GM08714 (cell line): ENCODE measurements at regions not wholly inside any gene's neighbourhood (a gene's known extent, or its start where the extent isn't known, plus 50 kb on each side); places are given as distances from the start of the nearest gene placed in this dataset.
"Not testable (repeated sequence)": the region's sequence is repeated elsewhere in the genome, so short reads cannot be mapped to it uniquely, and the experiment has no call there.

Experiments
- H3K4me3 ChIP-seq: fragments of 200-500 bp; sonication (Bioruptor generic); 2 replicates; pipeline ENCODE4 v1.5.1; 2014; ENCODE audit warnings: mild to moderate bottlenecking, low read length, inconsistent platforms
- ZNF274 ChIP-seq: IDR thresholded peaks from 2 replicates; pipeline ENCODE4 v1.6.1; 2012; ENCODE audit warnings: mild to moderate bottlenecking, low read depth, low read length

DNA sequence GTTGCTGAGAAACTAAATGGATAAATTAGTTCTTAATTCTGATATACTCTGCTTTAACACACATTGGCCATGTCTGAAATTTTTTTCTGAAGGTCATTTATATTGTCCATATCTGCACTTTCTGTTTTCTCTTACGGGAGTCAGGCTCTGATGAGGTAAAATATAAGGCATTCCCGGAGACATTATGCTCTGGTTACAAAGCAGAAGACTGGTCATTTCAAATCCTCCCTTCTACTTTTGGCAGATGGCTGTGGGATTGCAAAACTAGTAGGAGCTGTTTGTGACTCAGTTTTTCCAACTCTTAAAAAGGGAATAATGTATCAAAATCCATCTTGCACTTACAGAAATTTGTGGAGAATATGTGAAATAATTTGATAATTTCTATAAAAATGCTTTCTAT lies 92.2 kb upstream of the CPHXL start:
- TF ChIP-seq ZNF274 = no peak
- H3K4me3 ChIP-seq = no peak overlapping the region

DNA sequence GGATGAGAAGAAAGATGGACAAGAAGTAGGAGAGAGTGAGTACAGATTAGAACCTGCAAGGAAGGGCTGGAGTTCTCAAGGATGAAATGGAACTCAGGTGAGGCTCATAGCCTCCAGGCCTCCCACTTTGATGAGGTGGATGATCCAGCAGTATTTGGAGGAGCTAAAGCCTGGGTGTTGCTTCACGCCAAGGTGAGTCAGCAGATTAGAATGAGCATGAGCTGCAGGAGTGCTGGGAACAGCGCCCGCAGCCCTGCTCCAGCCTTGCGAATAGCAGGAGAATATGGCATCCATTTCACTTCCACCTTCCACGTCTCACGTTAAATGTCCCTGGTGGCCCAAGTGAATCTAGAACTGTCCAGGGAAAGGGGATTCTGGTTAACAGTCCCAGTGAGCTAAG lies 94.4 kb upstream of the CPHXL start:
- TF ChIP-seq ZNF274 = no peak
- H3K4me3 ChIP-seq = no peak overlapping the region

- H3K4me3 ChIP-seq = no peak overlapping the region
- TF ChIP-seq ZNF274 = no peak
Measured at GRCh38 chr16:75821117-75821516, 94.8 kb upstream of the CPHXL start.

DNA sequence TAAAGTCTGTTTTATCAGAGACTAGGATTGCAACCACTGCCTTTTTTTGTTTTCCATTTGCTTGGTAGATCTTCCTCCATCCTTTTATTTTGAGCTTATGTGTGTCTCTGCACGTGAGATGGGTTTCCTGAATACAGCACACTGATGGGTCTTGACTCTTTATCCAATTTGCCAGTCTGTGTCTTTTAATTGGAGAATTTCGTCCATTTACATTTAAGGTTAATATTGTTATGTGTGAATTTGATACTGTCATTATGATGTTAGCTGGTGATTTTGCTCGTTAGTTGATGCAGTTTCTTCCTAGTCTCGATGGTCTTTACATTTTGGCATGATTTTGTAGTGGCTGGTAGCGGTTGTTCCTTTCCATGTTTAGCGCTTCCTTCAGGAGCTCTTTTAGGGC lies 99.5 kb upstream of the CPHXL start:
- not testable (repeated sequence) for H3K4me3 ChIP-seq

DNA sequence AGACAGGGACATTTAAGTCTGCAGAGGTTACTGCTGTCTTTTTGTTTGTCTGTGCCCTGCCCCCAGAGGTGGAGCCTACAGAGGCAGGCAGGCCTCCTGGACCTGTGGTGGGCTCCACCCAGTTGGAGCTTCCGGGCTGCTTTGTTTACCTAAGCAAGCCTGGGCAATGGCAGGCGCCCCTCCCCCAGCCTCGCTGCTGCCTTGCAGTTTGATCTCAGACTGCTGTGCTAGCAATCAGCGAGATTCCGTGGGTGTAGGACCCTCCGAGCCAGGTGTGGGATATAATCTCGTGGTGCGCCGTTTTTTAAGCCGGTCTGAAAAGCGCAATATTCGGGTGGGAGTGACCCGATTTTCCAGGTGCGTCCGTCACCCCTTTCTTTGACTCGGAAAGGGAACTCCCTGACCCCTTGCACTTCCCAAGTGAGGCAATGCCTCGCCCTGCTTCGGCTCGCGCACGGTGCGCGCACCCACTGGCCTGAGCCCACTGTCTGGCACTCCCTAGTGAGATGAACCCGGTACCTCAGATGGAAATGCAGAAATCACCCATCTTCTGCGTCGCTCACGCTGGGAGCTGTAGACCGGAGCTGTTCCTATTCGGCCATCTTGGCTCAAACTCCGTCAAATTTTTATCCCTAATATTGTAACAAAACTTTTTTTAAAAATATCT lies 101.2 kb upstream of the CPHXL start:
- H3K4me3 ChIP-seq = not testable (repeated sequence)

DNA sequence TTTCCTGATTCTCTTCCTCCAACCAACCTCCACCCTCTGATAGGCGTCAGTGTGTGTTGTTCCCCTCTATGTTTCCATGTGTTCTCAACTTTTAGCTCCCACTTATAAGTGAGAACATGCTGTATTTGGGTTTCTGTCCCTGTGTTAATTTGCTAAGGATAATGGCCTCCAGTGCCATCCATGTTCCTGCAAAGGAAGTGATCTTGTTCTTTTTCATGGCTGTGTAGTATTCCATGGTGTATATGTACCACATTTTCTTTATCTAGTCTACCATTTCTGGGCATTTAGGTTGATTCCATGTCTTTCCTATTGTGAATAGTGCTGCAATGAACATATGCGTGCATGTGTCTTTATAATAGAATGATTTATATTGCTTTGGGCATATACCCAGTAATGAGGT lies 107.1 kb upstream of the CPHXL start:
- not testable (repeated sequence) for H3K4me3 ChIP-seq

GRCh38 chr16:75836347-75837010 lies 110.2 kb upstream of the CPHXL start:
- no peak overlapping the region for H3K4me3 ChIP-seq
- TF ChIP-seq ZNF274 = no peak

DNA sequence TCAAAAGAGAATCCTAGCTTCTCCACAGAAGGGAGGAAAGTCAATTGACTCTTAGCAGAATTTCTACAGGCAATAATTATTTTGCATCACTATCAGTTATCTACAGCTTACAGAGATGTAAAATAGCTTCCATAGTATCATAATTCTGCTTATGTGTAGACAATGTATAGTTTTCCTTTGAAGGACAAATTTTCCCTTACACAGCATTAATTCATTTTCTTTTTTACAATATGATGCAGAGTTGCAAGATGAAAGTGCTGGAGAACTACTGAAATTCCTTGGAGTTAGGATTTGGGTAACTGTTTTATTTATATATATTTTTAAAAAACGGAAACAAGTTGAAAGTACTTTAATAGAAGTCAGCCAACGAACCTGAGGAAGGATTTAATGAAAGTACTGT lies 111.0 kb upstream of the CPHXL start:
- no peak overlapping the region for H3K4me3 ChIP-seq
- TF ChIP-seq ZNF274 = no peak

DNA sequence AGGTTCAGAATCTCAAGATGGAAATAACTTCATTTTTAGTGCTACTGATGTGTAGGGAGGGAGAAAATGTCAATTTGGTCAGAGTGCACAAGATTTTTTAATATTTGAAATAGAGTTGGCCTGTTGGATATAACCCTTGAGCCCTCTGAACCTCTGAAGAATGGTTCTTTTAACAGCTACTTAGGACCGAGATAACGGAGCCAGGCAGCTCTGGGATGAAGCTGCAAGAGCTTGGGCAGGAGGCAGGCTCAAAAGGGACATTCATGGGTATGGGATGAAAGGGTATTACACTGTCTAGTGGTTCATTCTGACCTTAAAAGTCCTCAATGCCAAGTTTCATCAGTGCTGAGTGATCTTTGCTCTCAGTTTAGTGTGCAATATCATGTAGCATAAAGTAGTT lies 111.4 kb upstream of the CPHXL start:
- TF ChIP-seq ZNF274 = no peak
- H3K4me3 ChIP-seq = no peak overlapping the region

DNA sequence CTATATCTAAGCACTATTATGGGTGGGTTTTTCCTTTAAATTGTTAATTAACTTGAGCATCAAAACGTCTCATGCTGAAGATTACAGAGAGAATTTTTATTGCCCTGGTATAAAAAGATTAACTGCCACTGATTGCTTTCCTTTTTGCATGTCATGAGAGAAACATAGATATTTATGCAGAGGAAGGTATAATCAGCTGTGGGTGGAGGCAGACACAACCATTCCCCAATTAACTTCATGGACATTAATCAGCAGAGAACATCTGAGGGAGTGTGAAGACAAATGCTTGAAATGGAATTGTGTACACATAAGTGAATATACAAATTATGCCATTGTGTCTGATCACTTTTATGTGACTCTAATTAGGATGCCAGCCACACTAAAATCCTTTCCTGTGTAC lies 115.2 kb upstream of the CPHXL start:
- no peak for TF ChIP-seq ZNF274
- no peak overlapping the region for H3K4me3 ChIP-seq

- no peak for TF ChIP-seq ZNF274
- no peak overlapping the region for H3K4me3 ChIP-seq
Measured at GRCh38 chr16:75847172-75847571, 120.9 kb upstream of the CPHXL start.

DNA sequence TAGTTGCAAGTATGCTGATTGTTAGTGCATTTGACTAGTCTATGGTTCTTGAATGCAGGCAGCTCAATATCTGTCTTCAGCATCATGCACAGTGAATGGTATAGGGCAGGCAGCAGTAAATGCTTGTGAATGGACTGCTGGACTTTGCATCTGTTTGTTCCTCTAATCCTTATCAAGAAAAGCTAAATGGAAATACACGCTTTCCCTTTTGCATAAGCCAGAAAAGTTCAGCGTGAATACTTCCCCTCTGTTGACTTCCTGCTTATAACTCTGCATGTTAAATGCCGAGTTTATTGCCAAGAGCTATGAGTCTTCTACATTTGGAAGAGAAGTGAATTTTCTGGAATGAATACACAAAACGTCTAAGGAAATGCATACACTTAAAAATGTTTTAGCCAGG lies 127.9 kb upstream of the CPHXL start:
- TF ChIP-seq ZNF274 = no peak

GRCh38 chr16:75860326-75861053 lies 134.2 kb upstream of the CPHXL start:
- no peak overlapping the region for H3K4me3 ChIP-seq
- TF ChIP-seq ZNF274 = no peak

More for the DNA sequence above, 127.9 kb upstream of the CPHXL start:
- H3K4me3 ChIP-seq = no peak overlapping the region

DNA sequence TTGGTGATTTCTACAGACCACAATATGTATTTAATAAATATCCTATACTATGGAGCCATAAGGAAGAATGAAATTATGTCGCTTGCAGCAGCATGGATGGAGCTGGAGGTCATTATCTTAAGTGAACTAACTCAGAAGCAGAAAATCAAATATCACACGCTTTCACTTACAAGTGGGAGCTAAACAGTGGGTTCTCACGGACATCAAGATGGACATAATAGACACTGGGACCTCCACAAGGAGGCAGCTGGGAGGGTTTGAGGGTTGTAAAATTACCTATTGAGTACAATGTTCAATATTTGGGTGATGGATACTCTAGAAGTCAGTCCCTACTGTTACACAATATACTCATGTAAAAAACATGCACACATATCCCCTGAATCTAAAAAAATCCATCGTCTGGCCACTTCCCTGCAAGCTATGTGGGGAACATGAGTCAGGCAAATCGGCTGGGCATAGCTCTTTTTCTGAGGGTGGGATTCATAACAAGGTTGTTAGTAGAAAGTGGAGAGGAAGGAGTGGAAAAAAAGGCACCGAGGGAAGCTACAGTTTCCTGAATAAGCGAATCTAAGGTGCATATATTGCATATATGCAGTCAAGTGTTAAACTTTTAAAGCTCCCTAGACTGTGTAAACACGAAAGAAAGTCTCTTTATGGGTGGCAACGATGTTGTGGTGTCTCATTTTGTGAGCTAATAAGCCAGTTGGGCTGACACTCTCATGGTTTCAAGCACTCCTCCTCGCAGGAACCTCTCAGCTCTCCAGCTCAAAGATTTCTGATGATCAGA lies 135.2 kb upstream of the CPHXL start:
- no peak for TF ChIP-seq ZNF274
- no peak overlapping the region for H3K4me3 ChIP-seq

DNA sequence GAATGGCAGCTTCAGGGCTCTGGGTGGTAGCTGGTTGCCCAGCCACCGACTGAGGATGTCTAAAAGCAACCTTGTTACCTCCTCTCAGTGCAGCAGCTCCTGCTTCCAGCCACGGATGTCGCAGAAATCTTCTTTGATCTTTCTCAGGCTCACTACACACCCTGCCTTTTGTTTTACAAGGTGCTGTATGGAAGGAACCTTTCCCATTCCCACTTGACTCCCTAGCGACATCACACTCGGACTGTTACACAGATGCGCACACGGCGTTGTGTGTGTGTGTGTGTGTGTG lies 135.8 kb upstream of the CPHXL start:
- no peak overlapping the region for H3K4me3 ChIP-seq
- no peak for TF ChIP-seq ZNF274
